Nephron progenitor cell (in vitro differentiated cells): ENCODE measurements at regions not wholly inside any gene's neighbourhood (a gene's known extent, or its start where the extent isn't known, plus 50 kb on each side); places are given as distances from the start of the nearest gene placed in this dataset.

ENCODE experiments used
- DNase-seq: peaks from one replicate; pipeline ENCODE4 v3.0.0; 2021
- H3K27ac Mint-ChIP-seq: 2 replicates; pipeline ENCODE4 v1.8.0; 2021; ENCODE audit warnings: mild to moderate bottlenecking, moderate library complexity, mixed read lengths
- H3K27me3 Mint-ChIP-seq: 2 replicates; pipeline ENCODE4 v1.8.0; 2021; ENCODE audit warnings: mild to moderate bottlenecking, low read depth, mixed read lengths; ENCODE audit not compliant: poor library complexity
- H3K36me3 Mint-ChIP-seq: 2 replicates; pipeline ENCODE4 v1.8.0; 2021; ENCODE audit warnings: low read depth, mixed read lengths
- H3K4me1 Mint-ChIP-seq: 2 replicates; pipeline ENCODE4 v1.8.0; 2021; ENCODE audit warnings: mixed read lengths
- H3K4me3 Mint-ChIP-seq: 2 replicates; pipeline ENCODE4 v1.8.0; 2021; ENCODE audit warnings: mild to moderate bottlenecking, moderate library complexity, mixed read lengths
- H3K9me3 Mint-ChIP-seq: 2 replicates; pipeline ENCODE4 v1.8.0; 2021; ENCODE audit warnings: mild to moderate bottlenecking, moderate library complexity, mixed read lengths
- CTCF ChIP-seq: fragments of 200-600 bp; sonication (generic); IDR thresholded peaks from 2 replicates; pipeline ENCODE4 v1.5.0; 2021; ENCODE audit warnings: antibody characterized with exemption

- Mint-ChIP-seq H3K4me1 (peaks cover 57% of the 10 kb centered on the region), H3K27ac (peak overlapping the region; percentile 54), H3K27me3 (peaks cover 13% of the 10 kb centered on the region), H3K4me3 (no peak overlapping the region), H3K36me3 (no peaks in the 10 kb centered on the region), H3K9me3 (no peaks in the 10 kb centered on the region)
- TF ChIP-seq CTCF = no peak
- DNase-seq = no peak
Observed at GRCh38 chr10:110401401-110402076, 96.2 kb upstream of the DUSP5 start.

GRCh38 chr10:110402077-110402416 is 95.7 kb upstream of the DUSP5 start:
- DNase-seq = no peak
- H3K27ac Mint-ChIP-seq = no peak overlapping the region
- H3K9me3 Mint-ChIP-seq = no peaks in the 10 kb centered on the region
- H3K27me3 Mint-ChIP-seq = peaks cover 13% of the 10 kb centered on the region
- no peak overlapping the region for H3K4me3 Mint-ChIP-seq
- peaks cover 61% of the 10 kb centered on the region for H3K4me1 Mint-ChIP-seq
- H3K36me3 Mint-ChIP-seq = no peaks in the 10 kb centered on the region
- no peak for TF ChIP-seq CTCF

- TF ChIP-seq CTCF = no peak
- Mint-ChIP-seq H3K36me3 (no peaks in the 10 kb centered on the region), H3K27me3 (peaks cover 12% of the 10 kb centered on the region), H3K27ac (no peak overlapping the region), H3K9me3 (no peaks in the 10 kb centered on the region), H3K4me3 (no peak overlapping the region), H3K4me1 (peaks cover 64% of the 10 kb centered on the region)
- DNase-seq = no peak
Observed at GRCh38 chr10:110403593-110403992, 94.1 kb upstream of the DUSP5 start.

GRCh38 chr10:110404413-110404812 is 93.3 kb upstream of the DUSP5 start:
- Mint-ChIP-seq H3K4me3 (no peak overlapping the region), H3K27ac (no peak overlapping the region), H3K9me3 (no peaks in the 10 kb centered on the region), H3K4me1 (peaks cover 64% of the 10 kb centered on the region), H3K36me3 (no peaks in the 10 kb centered on the region), H3K27me3 (peaks cover 10% of the 10 kb centered on the region)
- DNase-seq = no peak
- TF ChIP-seq CTCF = no peak

GRCh38 chr10:110404825-110405224 is 92.9 kb upstream of the DUSP5 start:
- DNase-seq = no peak
- Mint-ChIP-seq H3K27me3 (peaks cover 10% of the 10 kb centered on the region), H3K36me3 (no peaks in the 10 kb centered on the region), H3K4me1 (peaks cover 64% of the 10 kb centered on the region), H3K9me3 (no peaks in the 10 kb centered on the region), H3K4me3 (no peak overlapping the region), H3K27ac (peak overlapping the region; percentile 18)
- TF ChIP-seq CTCF = no peak

- H3K9me3 Mint-ChIP-seq = no peaks in the 10 kb centered on the region
- peaks cover 64% of the 10 kb centered on the region for H3K4me1 Mint-ChIP-seq
- peaks cover 10% of the 10 kb centered on the region for H3K27me3 Mint-ChIP-seq
- H3K4me3 Mint-ChIP-seq = no peak overlapping the region
- H3K36me3 Mint-ChIP-seq = no peaks in the 10 kb centered on the region
- DNase-seq = no peak
- no peak overlapping the region for H3K27ac Mint-ChIP-seq
- TF ChIP-seq CTCF = no peak
Observed at GRCh38 chr10:110405380-110405779, 92.3 kb upstream of the DUSP5 start.
